ENCODE measurements at regions not wholly inside any gene's neighbourhood (a gene's known extent, or its start where the extent isn't known, plus 50 kb on each side); places are given as distances from the start of the nearest gene placed in this dataset.

- no peaks in the 10 kb centered on the region for H3K4me1 Mint-ChIP-seq
- DNase-seq = no peak
- peaks cover 0 to 3% (median 0%) of the 10 kb centered on the region in 7 donors for H3K9me3 Mint-ChIP-seq
- H3K27me3 Mint-ChIP-seq = peaks cover 7 to 18% (median 10%) of the 10 kb centered on the region in 3 donors
- ATAC-seq (ENCODE audit: low read depth in 2 of 2) = no peak
- no peaks in the 10 kb centered on the region for H3K36me3 Mint-ChIP-seq
- H3K4me3 Mint-ChIP-seq = no peak overlapping the region
- no peak overlapping the region for H3K27ac Mint-ChIP-seq
Measured at GRCh38 chr6:160919723-160920440, 71.7 kb upstream of the MAP3K4 start.

GRCh38 chr6:160921095-160921494, 70.5 kb upstream of the MAP3K4 start:
- no peaks in the 10 kb centered on the region for H3K4me1 Mint-ChIP-seq
- DNase-seq (no peak), ATAC-seq (ENCODE audit: low read depth in 2 of 2) (no peak)
- no peak overlapping the region for H3K4me3 Mint-ChIP-seq
- peak overlapping the region in 1 of 6 donors; percentile 39 for H3K27ac Mint-ChIP-seq
- H3K9me3 Mint-ChIP-seq = no peaks in the 10 kb centered on the region
- peaks cover 10 to 25% (median 17%) of the 10 kb centered on the region in 3 donors for H3K27me3 Mint-ChIP-seq
- no peaks in the 10 kb centered on the region for H3K36me3 Mint-ChIP-seq

GRCh38 chr6:160926281-160927276, 65.0 kb upstream of the MAP3K4 start:
- H3K27ac Mint-ChIP-seq = peak overlapping the region in 1 of 6 donors; percentile 19
- ATAC-seq (ENCODE audit: low read depth in 2 of 2) (no peak), DNase-seq (no peak)
- no peaks in the 10 kb centered on the region for H3K9me3 Mint-ChIP-seq
- peaks cover 21 to 46% (median 37%) of the 10 kb centered on the region in 3 donors for H3K27me3 Mint-ChIP-seq
- H3K36me3 Mint-ChIP-seq = no peaks in the 10 kb centered on the region
- H3K4me1 Mint-ChIP-seq = peaks cover 0 to 5% (median 0%) of the 10 kb centered on the region in 3 donors
- no peak overlapping the region for H3K4me3 Mint-ChIP-seq

- DNase-seq (no peak), ATAC-seq (ENCODE audit: low read depth in 2 of 2) (no peak)
- H3K36me3 Mint-ChIP-seq = no peaks in the 10 kb centered on the region
- peaks cover 21 to 50% (median 41%) of the 10 kb centered on the region in 3 donors for H3K27me3 Mint-ChIP-seq
- peaks cover 0 to 5% (median 0%) of the 10 kb centered on the region in 3 donors for H3K4me1 Mint-ChIP-seq
- H3K27ac Mint-ChIP-seq = no peak overlapping the region
- H3K4me3 Mint-ChIP-seq = no peak overlapping the region
- H3K9me3 Mint-ChIP-seq = no peaks in the 10 kb centered on the region
Measured at GRCh38 chr6:160927416-160927815, 64.2 kb upstream of the MAP3K4 start.

- H3K36me3 Mint-ChIP-seq = no peaks in the 10 kb centered on the region
- H3K4me3 Mint-ChIP-seq = no peak overlapping the region
- H3K4me1 Mint-ChIP-seq = peaks cover 0 to 5% (median 0%) of the 10 kb centered on the region in 3 donors
- H3K9me3 Mint-ChIP-seq = no peaks in the 10 kb centered on the region
- DNase-seq (no peak), ATAC-seq (ENCODE audit: low read depth in 2 of 2) (no peak)
- H3K27ac Mint-ChIP-seq = no peak overlapping the region
- H3K27me3 Mint-ChIP-seq = peaks cover 21 to 46% (median 35%) of the 10 kb centered on the region in 3 donors
Measured at GRCh38 chr6:160929361-160929760, 62.2 kb upstream of the MAP3K4 start.

- no peak overlapping the region for H3K27ac Mint-ChIP-seq
- DNase-seq (no peak), ATAC-seq (ENCODE audit: low read depth in 2 of 2) (no peak)
- H3K27me3 Mint-ChIP-seq = peaks cover 21 to 46% (median 35%) of the 10 kb centered on the region in 3 donors
- H3K9me3 Mint-ChIP-seq = no peaks in the 10 kb centered on the region
- no peaks in the 10 kb centered on the region for H3K36me3 Mint-ChIP-seq
- H3K4me3 Mint-ChIP-seq = no peak overlapping the region
- H3K4me1 Mint-ChIP-seq = peaks cover 0 to 5% (median 0%) of the 10 kb centered on the region in 3 donors
Measured at GRCh38 chr6:160929831-160930230, 61.7 kb upstream of the MAP3K4 start.

GRCh38 chr6:160930547-160931377, 60.8 kb upstream of the MAP3K4 start:
- H3K4me3 Mint-ChIP-seq = peak overlapping the region in 2 of 8 donors; percentile 17 to 66
- no peaks in the 10 kb centered on the region for H3K9me3 Mint-ChIP-seq
- H3K27ac Mint-ChIP-seq = no peak overlapping the region
- no peaks in the 10 kb centered on the region for H3K36me3 Mint-ChIP-seq
- peaks cover 14 to 42% (median 35%) of the 10 kb centered on the region in 3 donors for H3K27me3 Mint-ChIP-seq
- H3K4me1 Mint-ChIP-seq = peaks cover 0 to 5% (median 0%) of the 10 kb centered on the region in 3 donors
- ATAC-seq (ENCODE audit: low read depth in 2 of 2) (peak in 1 of 2 donors; percentile 37), DNase-seq (peak; percentile 21)

GRCh38 chr6:160931378-160932310, 59.9 kb upstream of the MAP3K4 start:
- H3K4me3 Mint-ChIP-seq = peak overlapping the region in 1 of 8 donors; percentile 12
- no peak overlapping the region for H3K27ac Mint-ChIP-seq
- no peak for ATAC-seq (ENCODE audit: low read depth in 2 of 2)
- peaks cover 9 to 39% (median 36%) of the 10 kb centered on the region in 3 donors for H3K27me3 Mint-ChIP-seq
- DNase-seq = no peak
- no peaks in the 10 kb centered on the region for H3K36me3 Mint-ChIP-seq
- H3K4me1 Mint-ChIP-seq = peaks cover 0 to 5% (median 0%) of the 10 kb centered on the region in 3 donors
- peaks cover 0 to 8% (median 4%) of the 10 kb centered on the region in 7 donors for H3K9me3 Mint-ChIP-seq

- Mint-ChIP-seq H3K4me1 (peaks cover 0 to 5% (median 0%) of the 10 kb centered on the region in 3 donors), H3K36me3 (no peaks in the 10 kb centered on the region), H3K27ac (no peak overlapping the region), H3K4me3 (no peak overlapping the region), H3K9me3 (peaks cover 0 to 20% (median 5%) of the 10 kb centered on the region in 7 donors), H3K27me3 (peaks cover 9 to 37% (median 31%) of the 10 kb centered on the region in 3 donors)
- ATAC-seq (ENCODE audit: low read depth in 2 of 2) = no peak
- no peak for DNase-seq
Measured at GRCh38 chr6:160933256-160933655, 58.3 kb upstream of the MAP3K4 start.

- no peak overlapping the region for H3K27ac Mint-ChIP-seq
- DNase-seq (no peak), ATAC-seq (ENCODE audit: low read depth in 2 of 2) (no peak)
- no peaks in the 10 kb centered on the region for H3K36me3 Mint-ChIP-seq
- H3K4me3 Mint-ChIP-seq = no peak overlapping the region
- peaks cover 0 to 20% (median 5%) of the 10 kb centered on the region in 7 donors for H3K9me3 Mint-ChIP-seq
- H3K27me3 Mint-ChIP-seq = peaks cover 2 to 36% (median 24%) of the 10 kb centered on the region in 3 donors
- peaks cover 0 to 5% (median 0%) of the 10 kb centered on the region in 3 donors for H3K4me1 Mint-ChIP-seq
Measured at GRCh38 chr6:160934157-160934556, 57.4 kb upstream of the MAP3K4 start.

- Mint-ChIP-seq H3K4me1 (no peaks in the 10 kb centered on the region), H3K27me3 (peaks cover 14 to 36% (median 23%) of the 10 kb centered on the region in 3 donors), H3K36me3 (no peaks in the 10 kb centered on the region), H3K27ac (no peak overlapping the region), H3K4me3 (no peak overlapping the region), H3K9me3 (peaks cover 0 to 20% (median 5%) of the 10 kb centered on the region in 7 donors)
- no peak for ATAC-seq (ENCODE audit: low read depth in 2 of 2)
- no peak for DNase-seq
Measured at GRCh38 chr6:160940197-160940596, 51.4 kb upstream of the MAP3K4 start.

All from naive B cell (primary cell).